Esophagus squamous epithelium (tissue), 5 donors: ENCODE measurements at regions not wholly inside any gene's neighbourhood (a gene's known extent, or its start where the extent isn't known, plus 50 kb on each side); places are given as distances from the start of the nearest gene placed in this dataset.

ENCODE experiments used
- DNase-seq: peaks from one replicate; lab custom pipeline; 2025; lab: John Stamatoyannopoulos, UW
- H3K27ac ChIP-seq, 4 donors: fragments of 200-600 bp; sonication (generic); one replicate each; pipeline ENCODE4 v1.5.1; 2016 to 2019; ENCODE audit warnings: mild to moderate bottlenecking in 1 of 4
- H3K27me3 ChIP-seq, 4 donors: fragments of 200-600 bp; sonication (generic); 1 replicate in 3 of 4; 2 replicates in 1 of 4; pipeline versions ENCODE4 v1.5.1 to v1.6.0; 2017 to 2021; ENCODE audit warnings: antibody characterized with exemption in 1 of 4
- H3K36me3 ChIP-seq, 3 donors: fragments of 200-600 bp; sonication (generic); one replicate each; pipeline ENCODE4 v1.5.1; 2016 to 2019
- H3K4me1 ChIP-seq, 3 donors: fragments of 200-600 bp; sonication (generic); one replicate each; pipeline ENCODE4 v1.5.1; 2017 to 2019
- H3K4me3 ChIP-seq, 4 donors: fragments of 200-600 bp; sonication (generic); 1 replicate in 3 of 4; 2 replicates in 1 of 4; pipeline ENCODE4 v1.5.1; 2016 to 2019; ENCODE audit warnings: mild to moderate bottlenecking in 2 of 4, moderate library complexity in 1 of 4
- H3K9me3 ChIP-seq, 3 donors: fragments of 200-600 bp; sonication (generic); one replicate each; pipeline ENCODE4 v1.5.1; 2016 to 2019
- POLR2A ChIP-seq, 4 donors: fragments of 450-650 bp; IDR thresholded peaks; one replicate each; pipeline ENCODE4 v1.6.1; 2017; ENCODE audit warnings: antibody characterized with exemption in 4 of 4, mild to moderate bottlenecking in 4 of 4, moderate library complexity in 3 of 4
- WGBS, 2 donors: methylation state at CpG; one replicate each; pipeline ENCODE4 v1.1.5; 2018; 5-methylcytosine and 5-hydroxymethylcytosine counted together
- intact Hi-C: fragments of 100-400 bp; cut with DNase I; formaldehyde crosslinking; loops from one replicate; pipeline ENCODE4 v1.15.0; 2022
- TF ChIP-seq, protein P1 (sequence below), 6 experiments: fragments of 450-650 bp in 4 of 6; fragments of 200-600 bp in 2 of 6; sonication (generic) in 2 of 6; IDR thresholded peaks; one replicate each; pipeline ENCODE4 v1.5.1; 2016 to 2019; ENCODE audit warnings: antibody characterized with exemption in 6 of 6, mild to moderate bottlenecking in 4 of 6, moderate library complexity in 4 of 6
- donor health status: DM: yes; HTN: yes; CAD: no.

DNA sequence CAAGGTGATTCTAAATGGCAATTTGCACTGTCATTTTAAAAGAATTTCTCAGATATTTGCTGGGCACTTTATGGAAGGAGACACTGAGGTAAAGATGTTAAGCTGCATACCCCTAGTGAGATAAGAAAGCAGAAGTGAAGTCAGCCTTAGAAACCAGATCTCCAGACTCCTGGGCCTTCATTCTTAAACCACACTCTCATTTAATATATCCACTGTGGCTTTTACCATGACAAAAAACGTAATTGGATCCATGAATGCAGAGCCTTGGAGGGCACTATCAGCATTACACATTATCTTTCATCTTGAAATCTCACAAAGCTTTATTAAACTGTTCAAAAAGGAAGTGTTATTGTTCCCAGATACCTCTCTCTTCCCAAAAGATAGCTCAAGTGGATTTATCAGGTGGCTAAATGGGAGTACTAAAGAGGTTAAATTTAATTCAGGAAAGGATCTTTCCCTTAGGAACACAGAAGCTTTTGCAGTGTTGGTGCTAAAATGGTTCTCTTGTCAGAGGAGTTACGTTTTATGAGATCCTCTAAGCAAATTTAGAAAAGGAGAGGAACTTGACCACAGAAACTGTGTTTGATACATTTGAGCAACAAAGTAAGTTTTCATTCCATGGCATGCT is 1060.4 kb downstream of the EFNB2 start:
- WGBS, 2 donors = 53 to 76% methylated on average over 2 of the region's 2 CpGs
- no peak for DNase-seq
- TF ChIP-seq, protein P1, sequence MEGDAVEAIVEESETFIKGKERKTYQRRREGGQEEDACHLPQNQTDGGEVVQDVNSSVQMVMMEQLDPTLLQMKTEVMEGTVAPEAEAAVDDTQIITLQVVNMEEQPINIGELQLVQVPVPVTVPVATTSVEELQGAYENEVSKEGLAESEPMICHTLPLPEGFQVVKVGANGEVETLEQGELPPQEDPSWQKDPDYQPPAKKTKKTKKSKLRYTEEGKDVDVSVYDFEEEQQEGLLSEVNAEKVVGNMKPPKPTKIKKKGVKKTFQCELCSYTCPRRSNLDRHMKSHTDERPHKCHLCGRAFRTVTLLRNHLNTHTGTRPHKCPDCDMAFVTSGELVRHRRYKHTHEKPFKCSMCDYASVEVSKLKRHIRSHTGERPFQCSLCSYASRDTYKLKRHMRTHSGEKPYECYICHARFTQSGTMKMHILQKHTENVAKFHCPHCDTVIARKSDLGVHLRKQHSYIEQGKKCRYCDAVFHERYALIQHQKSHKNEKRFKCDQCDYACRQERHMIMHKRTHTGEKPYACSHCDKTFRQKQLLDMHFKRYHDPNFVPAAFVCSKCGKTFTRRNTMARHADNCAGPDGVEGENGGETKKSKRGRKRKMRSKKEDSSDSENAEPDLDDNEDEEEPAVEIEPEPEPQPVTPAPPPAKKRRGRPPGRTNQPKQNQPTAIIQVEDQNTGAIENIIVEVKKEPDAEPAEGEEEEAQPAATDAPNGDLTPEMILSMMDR (IDR thresholded peaks at IDR 0.05) = no peak
- no peak for TF ChIP-seq POLR2A (IDR thresholded peaks at IDR 0.05)
- H3K4me1 ChIP-seq = no peaks in the 10 kb centered on the region
- no peak overlapping the region for H3K4me3 ChIP-seq
- no peaks in the 10 kb centered on the region for H3K27me3 ChIP-seq
- no peak overlapping the region for H3K27ac ChIP-seq
- H3K9me3 ChIP-seq = no peaks in the 10 kb centered on the region
- no peaks in the 10 kb centered on the region for H3K36me3 ChIP-seq
- intact Hi-C loops = no loop called here

- no peaks in the 10 kb centered on the region for H3K27me3 ChIP-seq
- H3K4me1 ChIP-seq = no peaks in the 10 kb centered on the region
- no peak overlapping the region for H3K27ac ChIP-seq
- no peak for TF ChIP-seq POLR2A (IDR thresholded peaks at IDR 0.05)
- TF ChIP-seq, protein P1 (IDR thresholded peaks at IDR 0.05) = no peak
- H3K4me3 ChIP-seq = no peak overlapping the region
- 66 to 72% methylated on average over 3 of the region's 3 CpGs for WGBS, 2 donors
- no peak for DNase-seq
- H3K36me3 ChIP-seq = no peaks in the 10 kb centered on the region
- no peaks in the 10 kb centered on the region for H3K9me3 ChIP-seq
- intact Hi-C loops = no loop called here
These were observed 1063.8 kb downstream of the EFNB2 start for GRCh38 chr13:105471673-105472072.

GRCh38 chr13:105466376-105466775 is 1069.1 kb downstream of the EFNB2 start:
- TF ChIP-seq POLR2A (IDR thresholded peaks at IDR 0.05) = no peak
- TF ChIP-seq, protein P1 (IDR thresholded peaks at IDR 0.05) = no peak
- no peaks in the 10 kb centered on the region for H3K27me3 ChIP-seq
- no peak for DNase-seq
- H3K4me3 ChIP-seq = no peak overlapping the region
- WGBS, 2 donors = 79 to 100% methylated on average over 1 of the region's 1 CpG
- H3K4me1 ChIP-seq = no peaks in the 10 kb centered on the region
- intact Hi-C loops = no loop called here
- no peak overlapping the region for H3K27ac ChIP-seq
- H3K9me3 ChIP-seq = no peaks in the 10 kb centered on the region
- no peaks in the 10 kb centered on the region for H3K36me3 ChIP-seq

GRCh38 chr13:105465745-105466144 is 1069.7 kb downstream of the EFNB2 start, which contains the start of gene DAOA:
DAOA (plus strand) TSS chr13:105466045.
- intact Hi-C loops = no loop called here
- no peak for DNase-seq
- no peak for TF ChIP-seq POLR2A (IDR thresholded peaks at IDR 0.05)
- TF ChIP-seq, protein P1 (IDR thresholded peaks at IDR 0.05) = no peak
- Histone ChIP-seq H3K4me3 (no peak within 1 kb of the TSS), H3K9me3 (no peaks in the 10 kb centered on the region), H3K27ac (no peak within 1 kb of the TSS), H3K36me3 (no peaks in the 10 kb centered on the region), H3K27me3 (no peaks in the 10 kb centered on the region), H3K4me1 (no peaks in the 10 kb centered on the region)
- 37 to 52% methylated on average over 1 of the region's 1 CpG for WGBS, 2 donors

DNA sequence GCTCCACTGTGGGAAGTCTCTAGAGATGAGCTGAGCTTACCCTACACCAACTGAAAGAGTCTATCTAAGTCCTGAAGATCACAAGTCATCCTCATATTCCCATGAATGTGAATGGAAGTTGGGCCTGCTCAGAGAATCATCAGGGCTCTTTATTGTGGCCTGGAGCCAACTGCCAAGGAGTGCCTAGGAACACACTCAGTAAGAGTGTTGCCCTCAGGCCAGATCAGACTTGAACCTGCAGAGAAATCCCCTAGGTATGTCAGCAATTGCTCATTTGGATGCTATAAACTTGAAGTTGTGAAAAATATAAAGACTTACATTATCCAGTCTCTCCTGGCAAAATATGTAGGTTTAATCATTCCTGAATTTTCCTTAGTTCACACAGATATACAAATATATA is 1070.2 kb downstream of the EFNB2 start:
- Histone ChIP-seq H3K4me1 (no peaks in the 10 kb centered on the region), H3K4me3 (no peak overlapping the region), H3K9me3 (no peaks in the 10 kb centered on the region), H3K36me3 (no peaks in the 10 kb centered on the region), H3K27ac (no peak overlapping the region), H3K27me3 (no peaks in the 10 kb centered on the region)
- intact Hi-C loops = no loop called here
- DNase-seq = no peak
- TF ChIP-seq, protein P1 (IDR thresholded peaks at IDR 0.05) = no peak
- no peak for TF ChIP-seq POLR2A (IDR thresholded peaks at IDR 0.05)
